ENCODE measurements at regions not wholly inside any gene's neighbourhood (a gene's known extent, or its start where the extent isn't known, plus 50 kb on each side); places are given as distances from the start of the nearest gene placed in this dataset.

- Histone ChIP-seq H3K36me3 (ENCODE audit: insufficient read depth, low read length) (no peaks in the 10 kb centered on the region), H3K9me3 (ENCODE audit: low read length) (no peaks in the 10 kb centered on the region), H4K20me1 (ENCODE audit: insufficient read depth, low read length) (no peaks in the 10 kb centered on the region)
Measured at GRCh38 chr1:234756857-234757256, 146.9 kb upstream of the IRF2BP2 start.

DNA sequence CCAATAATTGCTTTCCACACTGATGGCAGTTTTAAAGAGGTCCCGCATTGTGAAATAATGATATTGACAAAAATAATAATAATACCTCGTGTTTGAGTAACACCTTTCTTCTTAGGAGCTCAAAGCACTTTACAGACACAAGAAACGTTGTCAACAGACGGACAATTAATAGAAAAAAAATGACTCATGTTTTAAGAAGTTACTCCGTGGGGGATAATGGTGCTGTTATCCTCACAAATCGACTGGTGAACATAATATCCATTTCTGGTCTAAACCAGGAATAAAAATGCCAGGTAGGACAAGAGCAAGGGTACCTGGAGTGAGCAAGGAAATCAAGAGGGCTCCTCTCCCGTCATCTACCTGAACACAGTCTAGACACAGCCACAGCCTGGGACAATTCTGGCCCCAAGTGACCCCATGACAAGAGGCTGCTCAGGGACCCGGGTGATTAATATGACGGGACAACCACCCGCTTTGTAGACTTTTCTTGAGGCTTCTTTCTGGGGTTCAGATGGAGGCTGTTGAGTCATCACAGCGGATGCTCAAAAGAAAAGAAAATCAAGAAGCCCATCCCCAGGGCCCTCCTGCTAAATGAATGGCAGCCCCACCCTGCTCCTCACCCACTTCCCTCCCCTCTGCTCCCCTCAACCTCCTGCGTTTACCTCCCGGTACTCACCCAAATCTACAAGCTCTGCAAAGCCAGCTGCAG is 146.2 kb upstream of the IRF2BP2 start:
- H3K9me3 ChIP-seq (ENCODE audit: low read length): no peaks in the 10 kb centered on the region
- no peak overlapping the region for H2AFZ ChIP-seq (ENCODE audit: low read length)
- no peaks in the 10 kb centered on the region for H3F3A ChIP-seq (ENCODE audit: insufficient read depth, low read length)
- no peaks in the 10 kb centered on the region for H4K20me1 ChIP-seq (ENCODE audit: insufficient read depth, low read length)
- H3K79me2 ChIP-seq (ENCODE audit: insufficient read depth, low read length): no peaks in the 10 kb centered on the region
- H3K27ac ChIP-seq (ENCODE audit: low read depth, low read length, poor library complexity, severe bottlenecking): no peak overlapping the region
- H3K4me2 ChIP-seq (ENCODE audit: low read length): no peak overlapping the region
- no peak overlapping the region for H3K9ac ChIP-seq (ENCODE audit: low read length)
- H3K4me1 ChIP-seq (ENCODE audit: insufficient read depth, low read length, severe bottlenecking): peaks cover 18% of the 10 kb centered on the region
- no peaks in the 10 kb centered on the region for H3K9me2 ChIP-seq (ENCODE audit: low read depth, low read length)
- no peak for TF ChIP-seq EZH2 (IDR thresholded peaks at IDR 0.05; ENCODE audit: borderline replicate concordance, low read length)
- TF ChIP-seq, protein P1, sequence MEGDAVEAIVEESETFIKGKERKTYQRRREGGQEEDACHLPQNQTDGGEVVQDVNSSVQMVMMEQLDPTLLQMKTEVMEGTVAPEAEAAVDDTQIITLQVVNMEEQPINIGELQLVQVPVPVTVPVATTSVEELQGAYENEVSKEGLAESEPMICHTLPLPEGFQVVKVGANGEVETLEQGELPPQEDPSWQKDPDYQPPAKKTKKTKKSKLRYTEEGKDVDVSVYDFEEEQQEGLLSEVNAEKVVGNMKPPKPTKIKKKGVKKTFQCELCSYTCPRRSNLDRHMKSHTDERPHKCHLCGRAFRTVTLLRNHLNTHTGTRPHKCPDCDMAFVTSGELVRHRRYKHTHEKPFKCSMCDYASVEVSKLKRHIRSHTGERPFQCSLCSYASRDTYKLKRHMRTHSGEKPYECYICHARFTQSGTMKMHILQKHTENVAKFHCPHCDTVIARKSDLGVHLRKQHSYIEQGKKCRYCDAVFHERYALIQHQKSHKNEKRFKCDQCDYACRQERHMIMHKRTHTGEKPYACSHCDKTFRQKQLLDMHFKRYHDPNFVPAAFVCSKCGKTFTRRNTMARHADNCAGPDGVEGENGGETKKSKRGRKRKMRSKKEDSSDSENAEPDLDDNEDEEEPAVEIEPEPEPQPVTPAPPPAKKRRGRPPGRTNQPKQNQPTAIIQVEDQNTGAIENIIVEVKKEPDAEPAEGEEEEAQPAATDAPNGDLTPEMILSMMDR (IDR thresholded peaks at IDR 0.05; ENCODE audit: low read length): no peak
- no peak overlapping the region for H3K4me3 ChIP-seq (ENCODE audit: low read depth, low read length, poor library complexity, severe bottlenecking)
- no peaks in the 10 kb centered on the region; the same call in 1 of the 2 replicates for H3K27me3 ChIP-seq (ENCODE audit: insufficient read depth, low read length)
- no peaks in the 10 kb centered on the region for H3K36me3 ChIP-seq (ENCODE audit: insufficient read depth, low read length)

More at GRCh38 chr1:234756857-234757256, 146.9 kb upstream of the IRF2BP2 start:
- Histone ChIP-seq H2AFZ (ENCODE audit: low read length) (no peak overlapping the region), H3K4me2 (ENCODE audit: low read length) (no peak overlapping the region), H3K27ac (ENCODE audit: low read depth, low read length, poor library complexity, severe bottlenecking) (no peak overlapping the region), H3K4me1 (ENCODE audit: insufficient read depth, low read length, severe bottlenecking) (peaks cover 18% of the 10 kb centered on the region), H3K9ac (ENCODE audit: low read length) (no peak overlapping the region), H3K79me2 (ENCODE audit: insufficient read depth, low read length) (no peaks in the 10 kb centered on the region), H3F3A (ENCODE audit: insufficient read depth, low read length) (no peaks in the 10 kb centered on the region), H3K27me3 (ENCODE audit: insufficient read depth, low read length) (no peaks in the 10 kb centered on the region; the same call in 1 of the 2 replicates), H3K4me3 (ENCODE audit: low read depth, low read length, poor library complexity, severe bottlenecking) (no peak overlapping the region), H3K9me2 (ENCODE audit: low read depth, low read length) (no peaks in the 10 kb centered on the region)
- TF ChIP-seq, protein P1 (IDR thresholded peaks at IDR 0.05; ENCODE audit: low read length): no peak
- TF ChIP-seq EZH2 (IDR thresholded peaks at IDR 0.05; ENCODE audit: borderline replicate concordance, low read length): no peak

GRCh38 chr1:234755449-234755863 is 145.5 kb upstream of the IRF2BP2 start:
- H3K4me3 ChIP-seq (ENCODE audit: low read depth, low read length, poor library complexity, severe bottlenecking): no peak overlapping the region
- no peaks in the 10 kb centered on the region; the same call in 1 of the 2 replicates for H3K27me3 ChIP-seq (ENCODE audit: insufficient read depth, low read length)
- H2AFZ ChIP-seq (ENCODE audit: low read length): no peak overlapping the region
- no peak overlapping the region for H3K27ac ChIP-seq (ENCODE audit: low read depth, low read length, poor library complexity, severe bottlenecking)
- H3K36me3 ChIP-seq (ENCODE audit: insufficient read depth, low read length): no peaks in the 10 kb centered on the region
- H3K4me1 ChIP-seq (ENCODE audit: insufficient read depth, low read length, severe bottlenecking): peaks cover 18% of the 10 kb centered on the region
- TF ChIP-seq, protein P1 (IDR thresholded peaks at IDR 0.05; ENCODE audit: low read length): no peak
- no peak for TF ChIP-seq EZH2 (IDR thresholded peaks at IDR 0.05; ENCODE audit: borderline replicate concordance, low read length)
- no peaks in the 10 kb centered on the region for H3K9me3 ChIP-seq (ENCODE audit: low read length)
- H3K4me2 ChIP-seq (ENCODE audit: low read length): no peak overlapping the region
- no peaks in the 10 kb centered on the region for H3K9me2 ChIP-seq (ENCODE audit: low read depth, low read length)
- H4K20me1 ChIP-seq (ENCODE audit: insufficient read depth, low read length): no peaks in the 10 kb centered on the region
- no peaks in the 10 kb centered on the region for H3K79me2 ChIP-seq (ENCODE audit: insufficient read depth, low read length)
- H3F3A ChIP-seq (ENCODE audit: insufficient read depth, low read length): no peaks in the 10 kb centered on the region
- H3K9ac ChIP-seq (ENCODE audit: low read length): no peak overlapping the region
